ENCODE measurements at regions not wholly inside any gene's neighbourhood (a gene's known extent, or its start where the extent isn't known, plus 50 kb on each side); places are given as distances from the start of the nearest gene placed in this dataset.

GRCh38 chr5:87640902-87641301, 228.2 kb upstream of the CCNH start:
- TF ChIP-seq POLR2AphosphoS5 (IDR thresholded peaks at IDR 0.05) (no peak), POLR2A (IDR thresholded peaks at IDR 0.05) (no peak)
